Prostate gland (tissue), 2 donors: ENCODE measurements at regions not wholly inside any gene's neighbourhood (a gene's known extent, or its start where the extent isn't known, plus 50 kb on each side); places are given as distances from the start of the nearest gene placed in this dataset.

Source experiments
- DNase-seq: peaks from one replicate; pipeline ENCODE4 v3.0.0-alpha.2; 2019; ENCODE audit warnings: low spot score
- H3K27ac ChIP-seq, 2 donors: fragments of 200-600 bp; sonication (generic); 2 replicates each; pipeline ENCODE4 v1.5.1; 2017 to 2019
- H3K27me3 ChIP-seq: fragments of 200-600 bp; sonication (generic); replicated peaks from 2 replicates; pipeline ENCODE4 v1.5.1; 2019; ENCODE audit not compliant: insufficient read depth
- H3K36me3 ChIP-seq, 2 donors: fragments of 200-600 bp; sonication (generic); 1 replicate in 1 of 2; 2 replicates in 1 of 2; pipeline versions ENCODE4 v1.5.1 to v1.8.1; 2017 to 2019
- H3K4me1 ChIP-seq: fragments of 200-600 bp; sonication (generic); replicated peaks from 2 replicates; pipeline ENCODE4 v1.5.1; 2019
- H3K4me3 ChIP-seq, 2 donors: fragments of 200-600 bp; sonication (generic); 2 replicates each; pipeline ENCODE4 v1.5.1; 2017 to 2019
- H3K9me3 ChIP-seq: fragments of 200-600 bp; sonication (generic); 2 replicates; pipeline ENCODE4 v1.5.1; 2017
- CTCF ChIP-seq, 4 experiments: fragments of 200-600 bp in 2 of 4; fragments of 450-650 bp in 2 of 4; sonication (generic) in 2 of 4; IDR thresholded peaks; 1 replicate in 3 of 4; 2 replicates in 1 of 4; pipeline ENCODE4 v1.5.1; 2016 to 2019; ENCODE audit warnings: antibody characterized with exemption in 4 of 4, mild to moderate bottlenecking in 2 of 4, moderate library complexity in 2 of 4
- POLR2A ChIP-seq: fragments of 450-650 bp; IDR thresholded peaks from one replicate; pipeline ENCODE4 v1.6.1; 2016; ENCODE audit warnings: antibody characterized with exemption, mild to moderate bottlenecking
- POLR2AphosphoS5 ChIP-seq: sonication (generic); formaldehyde crosslinking; IDR thresholded peaks from one replicate; pipeline ENCODE4 v1.6.1; 2017; ENCODE audit warnings: antibody characterized with exemption
- WGBS: methylation state at CpG from one replicate; pipeline ENCODE4 v1.1.5; 2018; 5-methylcytosine and 5-hydroxymethylcytosine counted together
- intact Hi-C: fragments of 100-400 bp; cut with DNase I; formaldehyde crosslinking; loops from one replicate; pipeline ENCODE4 v1.14.2; 2022

- no peak overlapping the region for H3K27ac ChIP-seq
- intact Hi-C loops = no loop called here
- TF ChIP-seq CTCF (IDR thresholded peaks at IDR 0.05) (no peak), POLR2A (no peak), POLR2AphosphoS5 (no peak)
- H3K27me3 ChIP-seq = no peaks in the 10 kb centered on the region
- no peaks in the 10 kb centered on the region for H3K4me1 ChIP-seq
- no peaks in the 10 kb centered on the region for H3K36me3 ChIP-seq
- DNase-seq = no peak
- H3K9me3 ChIP-seq = no peaks in the 10 kb centered on the region
- no peak overlapping the region for H3K4me3 ChIP-seq
These were observed 395.1 kb upstream of the CDH19 start for GRCh38 chr18:66999003-66999402.

GRCh38 chr18:66995270-66995669 is 391.4 kb upstream of the CDH19 start:
- no peak overlapping the region for H3K27ac ChIP-seq
- intact Hi-C loops = no loop called here
- no peak for DNase-seq
- WGBS = 93% methylated on average over 2 of the region's 2 CpGs
- H3K4me1 ChIP-seq = no peaks in the 10 kb centered on the region
- H3K27me3 ChIP-seq = no peaks in the 10 kb centered on the region
- no peaks in the 10 kb centered on the region for H3K36me3 ChIP-seq
- TF ChIP-seq POLR2A = no peak
- no peak for TF ChIP-seq POLR2AphosphoS5
- H3K4me3 ChIP-seq = no peak overlapping the region
- H3K9me3 ChIP-seq = no peaks in the 10 kb centered on the region

- no peaks in the 10 kb centered on the region for H3K27me3 ChIP-seq
- no peak overlapping the region for H3K4me3 ChIP-seq
- no peak for DNase-seq
- H3K4me1 ChIP-seq = no peaks in the 10 kb centered on the region
- TF ChIP-seq CTCF (IDR thresholded peaks at IDR 0.05) (no peak), POLR2A (no peak), POLR2AphosphoS5 (no peak)
- WGBS = 63% methylated on average over 2 of the region's 2 CpGs
- no peaks in the 10 kb centered on the region for H3K9me3 ChIP-seq
- H3K36me3 ChIP-seq = no peaks in the 10 kb centered on the region
- intact Hi-C loops = no loop called here
- no peak overlapping the region for H3K27ac ChIP-seq
These were observed 390.9 kb upstream of the CDH19 start for GRCh38 chr18:66994790-66995189.

DNA sequence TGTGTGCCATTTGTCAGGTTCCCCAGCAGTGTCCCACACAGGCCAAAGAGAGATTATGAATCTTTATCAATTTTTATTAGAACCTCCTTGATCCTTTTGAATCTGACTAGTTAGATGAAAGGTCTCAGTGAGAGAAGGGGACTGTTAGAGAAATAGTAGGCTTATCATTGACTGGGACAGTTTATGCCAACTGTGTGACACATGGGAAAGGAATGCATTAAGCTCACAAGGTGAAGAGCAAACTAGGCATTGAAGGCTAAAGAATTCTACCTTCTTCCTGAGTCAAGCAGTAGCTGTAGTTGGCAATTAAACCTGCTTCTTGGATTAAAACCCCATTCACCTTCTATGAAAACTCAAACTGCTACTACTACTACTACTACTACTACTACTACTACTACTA is 389.6 kb upstream of the CDH19 start:
- intact Hi-C loops = no loop called here
- no peak for TF ChIP-seq POLR2AphosphoS5
- TF ChIP-seq CTCF (IDR thresholded peaks at IDR 0.05) = no peak
- TF ChIP-seq POLR2A = no peak
- H3K27ac ChIP-seq = no peak overlapping the region
- no peaks in the 10 kb centered on the region for H3K4me1 ChIP-seq
- H3K27me3 ChIP-seq = no peaks in the 10 kb centered on the region
- no peaks in the 10 kb centered on the region for H3K9me3 ChIP-seq
- DNase-seq = no peak
- H3K4me3 ChIP-seq = no peak overlapping the region
- no peaks in the 10 kb centered on the region for H3K36me3 ChIP-seq

- Histone ChIP-seq H3K4me3 (no peak overlapping the region), H3K9me3 (no peaks in the 10 kb centered on the region), H3K27ac (no peak overlapping the region), H3K27me3 (no peaks in the 10 kb centered on the region), H3K4me1 (no peaks in the 10 kb centered on the region), H3K36me3 (no peaks in the 10 kb centered on the region)
- TF ChIP-seq POLR2A (no peak), CTCF (IDR thresholded peaks at IDR 0.05) (no peak), POLR2AphosphoS5 (no peak)
- DNase-seq = no peak
- 94% methylated on average over 6 of the region's 6 CpGs for WGBS
- intact Hi-C loops = no loop called here
These were observed 387.0 kb upstream of the CDH19 start for GRCh38 chr18:66990909-66991308.
